ENCODE measurements at regions not wholly inside any gene's neighbourhood (a gene's known extent, or its start where the extent isn't known, plus 50 kb on each side); places are given as distances from the start of the nearest gene placed in this dataset.

GRCh38 chr5:110115503-110115902, 425.8 kb downstream of the MAN2A1 start:
- TF ChIP-seq MAX (IDR thresholded peaks at IDR 0.05; ENCODE audit: low read depth, low read length) (no peak), SMC3 (IDR thresholded peaks at IDR 0.05; ENCODE audit: borderline replicate concordance, low read length) (no peak), TAF1 (IDR thresholded peaks at IDR 0.05; ENCODE audit: borderline replicate concordance, low read depth, low read length) (no peak), SP1 (IDR thresholded peaks at IDR 0.05; ENCODE audit: low read depth, low read length) (no peak), CTCF (IDR thresholded peaks at IDR 0.05 in 2 of 3, conservative IDR thresholded peaks at IDR 0.05 in 1 of 3; ENCODE audit: control insufficient read depth in 2 of 3, extremely low read depth in 1 of 3, insufficient read depth in 1 of 3, low read depth in 3 of 3, low read length in 3 of 3) (no peak), POLR2A (IDR thresholded peaks at IDR 0.05; ENCODE audit: low read depth, low read length) (no peak), REST (IDR thresholded peaks at IDR 0.05; ENCODE audit: low read depth, low read length) (no peak), CREB1 (IDR thresholded peaks at IDR 0.05; ENCODE audit: low read depth) (no peak), EP300 (IDR thresholded peaks at IDR 0.05; ENCODE audit: borderline replicate concordance in 1 of 2, control insufficient read depth in 1 of 2, low read depth in 2 of 2, low read length in 2 of 2) (no peak), MTA2 (IDR thresholded peaks at IDR 0.05; ENCODE audit: low read depth) (no peak), FOXK2 (IDR thresholded peaks at IDR 0.05) (no peak), ATF2 (IDR thresholded peaks at IDR 0.05; ENCODE audit: low read length) (no peak)

Measured in GM12878 (cell line).